WTC11 (cell line): ENCODE measurements at regions not wholly inside any gene's neighbourhood (a gene's known extent, or its start where the extent isn't known, plus 50 kb on each side); places are given as distances from the start of the nearest gene placed in this dataset.

Experiments
- ATAC-seq: fragments of 200-7000 bp; cut with Tn5 transposase; 2 replicates; pipeline ENCODE4 v1.10.0; 2021; ENCODE audit warnings: mild to moderate bottlenecking, moderate library complexity
- CTCF ChIA-PET: fragments of 300-600 bp; sonication (Branson Sonifier 250); formaldehyde crosslinking; loops from one replicate; lab custom pipeline; 2021; ENCODE audit warnings: antibody characterized with exemption; lab: Charles Lee
- POLR2A ChIA-PET: fragments of 350-600 bp; sonication (Branson Sonifier 250); formaldehyde crosslinking; loops from one replicate; lab custom pipeline; 2021; ENCODE audit warnings: antibody characterized with exemption; lab: Charles Lee
- DNase-seq: peaks from one replicate; pipeline ENCODE4 v3.0.0; 2021; ENCODE audit warnings: low spot score
- H3K27ac Mint-ChIP-seq: 2 replicates; pipeline ENCODE4 v1.8.0; 2021; ENCODE audit warnings: mixed read lengths
- H3K27me3 Mint-ChIP-seq: 2 replicates; pipeline ENCODE4 v1.8.0; 2021; ENCODE audit warnings: low read depth, mild to moderate bottlenecking, moderate library complexity, mixed read lengths
- H3K36me3 Mint-ChIP-seq: 2 replicates; pipeline ENCODE4 v1.8.0; 2021; ENCODE audit warnings: mixed read lengths
- H3K4me1 Mint-ChIP-seq: 2 replicates; pipeline ENCODE4 v1.8.0; 2022; ENCODE audit warnings: mixed read lengths
- H3K4me3 Mint-ChIP-seq: 2 replicates; pipeline ENCODE4 v1.8.0; 2021; ENCODE audit warnings: mild to moderate bottlenecking, moderate library complexity, mixed read lengths
- H3K9me3 Mint-ChIP-seq: 2 replicates; pipeline ENCODE4 v1.8.0; 2021; ENCODE audit warnings: mixed read lengths
- CREB1 ChIP-seq: sonication (generic); formaldehyde crosslinking; IDR thresholded peaks from 2 replicates; pipeline ENCODE4 v1.8.0; 2023; ENCODE audit warnings: mild to moderate bottlenecking, missing genetic modification reagents
- FOXJ3 ChIP-seq: sonication (generic); formaldehyde crosslinking; IDR thresholded peaks from 2 replicates; pipeline ENCODE4 v1.9.0; 2021; ENCODE audit warnings: missing genetic modification reagents, mild to moderate bottlenecking, borderline replicate concordance
- FOXP1 ChIP-seq: sonication (generic); formaldehyde crosslinking; IDR thresholded peaks from 2 replicates; pipeline ENCODE4 v1.8.0; 2022; ENCODE audit warnings: missing genetic modification reagents, mild to moderate bottlenecking, moderate library complexity, borderline replicate concordance
- GABPB1 ChIP-seq: sonication (generic); formaldehyde crosslinking; IDR thresholded peaks from 2 replicates; pipeline ENCODE4 v1.8.1; 2023; ENCODE audit warnings: mild to moderate bottlenecking, missing genetic modification reagents
- HMGA2 ChIP-seq: fragments of 250-450 bp; sonication (Bioruptor Pico); IDR thresholded peaks from 2 replicates; pipeline ENCODE4 v1.4.0; 2021; ENCODE audit warnings: mild to moderate bottlenecking, moderate library complexity
- JUN ChIP-seq: sonication (generic); formaldehyde crosslinking; IDR thresholded peaks from 2 replicates; pipeline ENCODE4 v1.8.0; 2023; ENCODE audit warnings: mild to moderate bottlenecking, missing genetic modification reagents
- MYBL2 ChIP-seq: sonication (generic); formaldehyde crosslinking; IDR thresholded peaks from 2 replicates; pipeline ENCODE4 v1.8.1; 2023; ENCODE audit warnings: mild to moderate bottlenecking, moderate library complexity, missing genetic modification reagents
- NR2C2 ChIP-seq: sonication (generic); formaldehyde crosslinking; IDR thresholded peaks from 2 replicates; pipeline ENCODE4 v1.8.0; 2022; ENCODE audit warnings: mild to moderate bottlenecking, missing genetic modification reagents
- NR3C1 ChIP-seq: sonication (generic); formaldehyde crosslinking; conservative IDR thresholded peaks from 2 replicates; pipeline ENCODE4 v1.8.1; 2023; ENCODE audit warnings: low read depth, mild to moderate bottlenecking, missing genetic modification reagents
- SMAD3 ChIP-seq: sonication (generic); formaldehyde crosslinking; IDR thresholded peaks from 2 replicates; pipeline ENCODE4 v1.8.0; 2022; ENCODE audit warnings: missing genetic modification reagents, mild to moderate bottlenecking, borderline replicate concordance
- TP53 ChIP-seq: sonication (generic); formaldehyde crosslinking; IDR thresholded peaks from 2 replicates; pipeline ENCODE4 v1.8.1; 2023; ENCODE audit warnings: mild to moderate bottlenecking, missing genetic modification reagents
- ZNF232 ChIP-seq: sonication (generic); formaldehyde crosslinking; IDR thresholded peaks from 2 replicates; pipeline ENCODE4 v1.8.0; 2022; ENCODE audit warnings: mild to moderate bottlenecking, missing genetic modification reagents
- ZNF416 ChIP-seq: fragments of 250-450 bp; sonication (Bioruptor Pico); IDR thresholded peaks from 2 replicates; pipeline ENCODE4 v1.9.0; 2021; ENCODE audit warnings: mild to moderate bottlenecking, inconsistent platforms
- TF ChIP-seq, protein P1 (sequence below): sonication (generic); formaldehyde crosslinking; IDR thresholded peaks from 2 replicates; pipeline ENCODE4 v1.8.1; 2023; ENCODE audit warnings: mild to moderate bottlenecking, missing genetic modification reagents, moderate library complexity
- TF ChIP-seq, protein P2 (sequence below): sonication (generic); formaldehyde crosslinking; IDR thresholded peaks from 2 replicates; pipeline ENCODE4 v1.8.1; 2023; ENCODE audit warnings: mild to moderate bottlenecking, missing genetic modification reagents, moderate library complexity
- TF ChIP-seq, protein P3 (sequence below): fragments of 200-600 bp; IDR thresholded peaks from 2 replicates; pipeline ENCODE4 v1.8.0; 2022; ENCODE audit warnings: antibody characterized with exemption
- TF ChIP-seq, protein P4 (sequence below): sonication (generic); formaldehyde crosslinking; IDR thresholded peaks from 2 replicates; pipeline ENCODE4 v1.8.1; 2023; ENCODE audit warnings: mild to moderate bottlenecking, missing genetic modification reagents
- TF ChIP-seq, protein P5 (sequence below): sonication (generic); formaldehyde crosslinking; IDR thresholded peaks from 2 replicates; pipeline ENCODE4 v1.8.1; 2022; ENCODE audit warnings: low read depth, mild to moderate bottlenecking, moderate library complexity, missing genetic modification reagents, borderline replicate concordance
- TF ChIP-seq, protein P6 (sequence below): sonication (generic); formaldehyde crosslinking; IDR thresholded peaks from 2 replicates; pipeline ENCODE4 v1.8.0; 2023; ENCODE audit warnings: missing genetic modification reagents, mild to moderate bottlenecking, borderline replicate concordance
- TF ChIP-seq, protein P7 (sequence below): sonication (generic); formaldehyde crosslinking; IDR thresholded peaks from 2 replicates; pipeline ENCODE4 v1.8.1; 2023; ENCODE audit warnings: mild to moderate bottlenecking, missing genetic modification reagents, borderline replicate concordance

DNA sequence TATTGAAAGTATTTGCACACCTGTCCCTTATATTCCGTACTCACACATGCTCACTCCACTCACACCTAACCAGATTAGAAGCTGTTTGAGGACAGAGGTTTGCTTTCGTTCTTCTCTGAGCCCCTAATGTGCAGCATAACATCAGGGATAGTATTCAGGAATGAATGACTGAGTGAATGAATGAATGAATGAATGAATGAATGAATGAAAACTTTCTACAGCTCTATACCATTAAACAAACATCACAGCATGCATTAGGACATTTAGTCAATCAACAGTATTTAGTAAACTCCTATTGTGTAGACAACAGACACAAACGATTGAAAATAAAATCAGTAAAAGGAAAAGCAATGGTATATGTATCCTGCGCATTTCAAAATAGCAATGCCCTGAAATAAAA is 212.7 kb downstream of the SHQ1 start:
- H3K4me3 Mint-ChIP-seq = no peak overlapping the region
- ATAC-seq (no peak), DNase-seq (no peak)
- H3K4me1 Mint-ChIP-seq = no peaks in the 10 kb centered on the region
- no peaks in the 10 kb centered on the region; the same call in 1 of the 2 replicates for H3K27me3 Mint-ChIP-seq
- H3K9me3 Mint-ChIP-seq = peaks cover 15% of the 10 kb centered on the region
- ChIA-PET CTCF (interaction anchor here (0.9 to 1.7 kb wide), 2 partner anchors 20 to 49 kb away, joined by 3 to 5 read pairs; no protein-coding TSS in a partner anchor), POLR2A (no interaction called here)
- peaks cover 11% of the 10 kb centered on the region; the same call in 1 of the 2 replicates for H3K36me3 Mint-ChIP-seq
- H3K27ac Mint-ChIP-seq = no peak overlapping the region
- TF ChIP-seq, protein P1, sequence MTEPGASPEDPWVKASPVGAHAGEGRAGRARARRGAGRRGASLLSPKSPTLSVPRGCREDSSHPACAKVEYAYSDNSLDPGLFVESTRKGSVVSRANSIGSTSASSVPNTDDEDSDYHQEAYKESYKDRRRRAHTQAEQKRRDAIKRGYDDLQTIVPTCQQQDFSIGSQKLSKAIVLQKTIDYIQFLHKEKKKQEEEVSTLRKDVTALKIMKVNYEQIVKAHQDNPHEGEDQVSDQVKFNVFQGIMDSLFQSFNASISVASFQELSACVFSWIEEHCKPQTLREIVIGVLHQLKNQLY (CRISPR knock-in tag) = no peak
- no peak for TF ChIP-seq MYBL2 (CRISPR knock-in tag)
- TF ChIP-seq, protein P2, sequence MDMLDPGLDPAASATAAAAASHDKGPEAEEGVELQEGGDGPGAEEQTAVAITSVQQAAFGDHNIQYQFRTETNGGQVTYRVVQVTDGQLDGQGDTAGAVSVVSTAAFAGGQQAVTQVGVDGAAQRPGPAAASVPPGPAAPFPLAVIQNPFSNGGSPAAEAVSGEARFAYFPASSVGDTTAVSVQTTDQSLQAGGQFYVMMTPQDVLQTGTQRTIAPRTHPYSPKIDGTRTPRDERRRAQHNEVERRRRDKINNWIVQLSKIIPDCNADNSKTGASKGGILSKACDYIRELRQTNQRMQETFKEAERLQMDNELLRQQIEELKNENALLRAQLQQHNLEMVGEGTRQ = no peak
- no peak for TF ChIP-seq GABPB1 (CRISPR knock-in tag)
- TF ChIP-seq, protein P3, sequence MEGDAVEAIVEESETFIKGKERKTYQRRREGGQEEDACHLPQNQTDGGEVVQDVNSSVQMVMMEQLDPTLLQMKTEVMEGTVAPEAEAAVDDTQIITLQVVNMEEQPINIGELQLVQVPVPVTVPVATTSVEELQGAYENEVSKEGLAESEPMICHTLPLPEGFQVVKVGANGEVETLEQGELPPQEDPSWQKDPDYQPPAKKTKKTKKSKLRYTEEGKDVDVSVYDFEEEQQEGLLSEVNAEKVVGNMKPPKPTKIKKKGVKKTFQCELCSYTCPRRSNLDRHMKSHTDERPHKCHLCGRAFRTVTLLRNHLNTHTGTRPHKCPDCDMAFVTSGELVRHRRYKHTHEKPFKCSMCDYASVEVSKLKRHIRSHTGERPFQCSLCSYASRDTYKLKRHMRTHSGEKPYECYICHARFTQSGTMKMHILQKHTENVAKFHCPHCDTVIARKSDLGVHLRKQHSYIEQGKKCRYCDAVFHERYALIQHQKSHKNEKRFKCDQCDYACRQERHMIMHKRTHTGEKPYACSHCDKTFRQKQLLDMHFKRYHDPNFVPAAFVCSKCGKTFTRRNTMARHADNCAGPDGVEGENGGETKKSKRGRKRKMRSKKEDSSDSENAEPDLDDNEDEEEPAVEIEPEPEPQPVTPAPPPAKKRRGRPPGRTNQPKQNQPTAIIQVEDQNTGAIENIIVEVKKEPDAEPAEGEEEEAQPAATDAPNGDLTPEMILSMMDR = no peak
- no peak for TF ChIP-seq CREB1 (CRISPR knock-in tag)
- TF ChIP-seq SMAD3 (CRISPR knock-in tag) = no peak
- TF ChIP-seq NR2C2 = no peak
- TF ChIP-seq JUN = no peak
- TF ChIP-seq ZNF416 (CRISPR knock-in tag) = no peak

DNA sequence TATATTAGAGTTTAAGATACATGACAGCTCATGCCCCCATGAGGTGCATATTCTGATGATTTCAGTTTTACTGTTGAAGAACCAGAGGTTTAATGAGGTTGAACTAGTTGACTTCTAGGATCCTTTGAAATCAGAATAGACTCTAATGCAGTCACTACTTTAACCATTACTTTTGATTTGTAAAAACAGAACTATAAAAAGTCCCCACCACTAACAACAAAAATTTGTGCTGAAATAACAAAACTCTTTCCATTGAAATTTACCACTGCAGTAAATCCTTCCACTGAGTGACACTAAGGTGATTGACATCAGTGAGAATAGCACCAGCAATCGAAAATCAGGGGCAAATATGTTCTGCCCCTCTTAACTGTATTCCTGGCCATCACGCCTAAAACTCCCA is 214.1 kb downstream of the SHQ1 start:
- peaks cover 11% of the 10 kb centered on the region; the same call in 1 of the 2 replicates for H3K36me3 Mint-ChIP-seq
- CTCF ChIA-PET = interaction anchor here (1.1 kb wide), 1 partner anchor 22 kb away, joined by 3 read pairs; no protein-coding TSS in a partner anchor
- TF ChIP-seq, protein P4, sequence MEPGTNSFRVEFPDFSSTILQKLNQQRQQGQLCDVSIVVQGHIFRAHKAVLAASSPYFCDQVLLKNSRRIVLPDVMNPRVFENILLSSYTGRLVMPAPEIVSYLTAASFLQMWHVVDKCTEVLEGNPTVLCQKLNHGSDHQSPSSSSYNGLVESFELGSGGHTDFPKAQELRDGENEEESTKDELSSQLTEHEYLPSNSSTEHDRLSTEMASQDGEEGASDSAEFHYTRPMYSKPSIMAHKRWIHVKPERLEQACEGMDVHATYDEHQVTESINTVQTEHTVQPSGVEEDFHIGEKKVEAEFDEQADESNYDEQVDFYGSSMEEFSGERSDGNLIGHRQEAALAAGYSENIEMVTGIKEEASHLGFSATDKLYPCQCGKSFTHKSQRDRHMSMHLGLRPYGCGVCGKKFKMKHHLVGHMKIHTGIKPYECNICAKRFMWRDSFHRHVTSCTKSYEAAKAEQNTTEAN (CRISPR knock-in tag) = no peak
- TF ChIP-seq, protein P5, sequence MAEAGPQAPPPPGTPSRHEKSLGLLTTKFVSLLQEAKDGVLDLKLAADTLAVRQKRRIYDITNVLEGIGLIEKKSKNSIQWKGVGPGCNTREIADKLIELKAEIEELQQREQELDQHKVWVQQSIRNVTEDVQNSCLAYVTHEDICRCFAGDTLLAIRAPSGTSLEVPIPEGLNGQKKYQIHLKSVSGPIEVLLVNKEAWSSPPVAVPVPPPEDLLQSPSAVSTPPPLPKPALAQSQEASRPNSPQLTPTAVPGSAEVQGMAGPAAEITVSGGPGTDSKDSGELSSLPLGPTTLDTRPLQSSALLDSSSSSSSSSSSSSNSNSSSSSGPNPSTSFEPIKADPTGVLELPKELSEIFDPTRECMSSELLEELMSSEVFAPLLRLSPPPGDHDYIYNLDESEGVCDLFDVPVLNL (CRISPR knock-in tag) = no peak
- TF ChIP-seq ZNF232 (no peak), FOXJ3 (CRISPR knock-in tag) (no peak), FOXP1 (CRISPR knock-in tag) (no peak), HMGA2 (CRISPR knock-in tag) (no peak), NR3C1 (CRISPR knock-in tag) (no peak), TP53 (no peak)
- TF ChIP-seq, protein P6, sequence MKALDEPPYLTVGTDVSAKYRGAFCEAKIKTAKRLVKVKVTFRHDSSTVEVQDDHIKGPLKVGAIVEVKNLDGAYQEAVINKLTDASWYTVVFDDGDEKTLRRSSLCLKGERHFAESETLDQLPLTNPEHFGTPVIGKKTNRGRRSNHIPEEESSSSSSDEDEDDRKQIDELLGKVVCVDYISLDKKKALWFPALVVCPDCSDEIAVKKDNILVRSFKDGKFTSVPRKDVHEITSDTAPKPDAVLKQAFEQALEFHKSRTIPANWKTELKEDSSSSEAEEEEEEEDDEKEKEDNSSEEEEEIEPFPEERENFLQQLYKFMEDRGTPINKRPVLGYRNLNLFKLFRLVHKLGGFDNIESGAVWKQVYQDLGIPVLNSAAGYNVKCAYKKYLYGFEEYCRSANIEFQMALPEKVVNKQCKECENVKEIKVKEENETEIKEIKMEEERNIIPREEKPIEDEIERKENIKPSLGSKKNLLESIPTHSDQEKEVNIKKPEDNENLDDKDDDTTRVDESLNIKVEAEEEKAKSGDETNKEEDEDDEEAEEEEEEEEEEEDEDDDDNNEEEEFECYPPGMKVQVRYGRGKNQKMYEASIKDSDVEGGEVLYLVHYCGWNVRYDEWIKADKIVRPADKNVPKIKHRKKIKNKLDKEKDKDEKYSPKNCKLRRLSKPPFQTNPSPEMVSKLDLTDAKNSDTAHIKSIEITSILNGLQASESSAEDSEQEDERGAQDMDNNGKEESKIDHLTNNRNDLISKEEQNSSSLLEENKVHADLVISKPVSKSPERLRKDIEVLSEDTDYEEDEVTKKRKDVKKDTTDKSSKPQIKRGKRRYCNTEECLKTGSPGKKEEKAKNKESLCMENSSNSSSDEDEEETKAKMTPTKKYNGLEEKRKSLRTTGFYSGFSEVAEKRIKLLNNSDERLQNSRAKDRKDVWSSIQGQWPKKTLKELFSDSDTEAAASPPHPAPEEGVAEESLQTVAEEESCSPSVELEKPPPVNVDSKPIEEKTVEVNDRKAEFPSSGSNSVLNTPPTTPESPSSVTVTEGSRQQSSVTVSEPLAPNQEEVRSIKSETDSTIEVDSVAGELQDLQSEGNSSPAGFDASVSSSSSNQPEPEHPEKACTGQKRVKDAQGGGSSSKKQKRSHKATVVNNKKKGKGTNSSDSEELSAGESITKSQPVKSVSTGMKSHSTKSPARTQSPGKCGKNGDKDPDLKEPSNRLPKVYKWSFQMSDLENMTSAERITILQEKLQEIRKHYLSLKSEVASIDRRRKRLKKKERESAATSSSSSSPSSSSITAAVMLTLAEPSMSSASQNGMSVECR (CRISPR knock-in tag) = no peak
- TF ChIP-seq, protein P7, sequence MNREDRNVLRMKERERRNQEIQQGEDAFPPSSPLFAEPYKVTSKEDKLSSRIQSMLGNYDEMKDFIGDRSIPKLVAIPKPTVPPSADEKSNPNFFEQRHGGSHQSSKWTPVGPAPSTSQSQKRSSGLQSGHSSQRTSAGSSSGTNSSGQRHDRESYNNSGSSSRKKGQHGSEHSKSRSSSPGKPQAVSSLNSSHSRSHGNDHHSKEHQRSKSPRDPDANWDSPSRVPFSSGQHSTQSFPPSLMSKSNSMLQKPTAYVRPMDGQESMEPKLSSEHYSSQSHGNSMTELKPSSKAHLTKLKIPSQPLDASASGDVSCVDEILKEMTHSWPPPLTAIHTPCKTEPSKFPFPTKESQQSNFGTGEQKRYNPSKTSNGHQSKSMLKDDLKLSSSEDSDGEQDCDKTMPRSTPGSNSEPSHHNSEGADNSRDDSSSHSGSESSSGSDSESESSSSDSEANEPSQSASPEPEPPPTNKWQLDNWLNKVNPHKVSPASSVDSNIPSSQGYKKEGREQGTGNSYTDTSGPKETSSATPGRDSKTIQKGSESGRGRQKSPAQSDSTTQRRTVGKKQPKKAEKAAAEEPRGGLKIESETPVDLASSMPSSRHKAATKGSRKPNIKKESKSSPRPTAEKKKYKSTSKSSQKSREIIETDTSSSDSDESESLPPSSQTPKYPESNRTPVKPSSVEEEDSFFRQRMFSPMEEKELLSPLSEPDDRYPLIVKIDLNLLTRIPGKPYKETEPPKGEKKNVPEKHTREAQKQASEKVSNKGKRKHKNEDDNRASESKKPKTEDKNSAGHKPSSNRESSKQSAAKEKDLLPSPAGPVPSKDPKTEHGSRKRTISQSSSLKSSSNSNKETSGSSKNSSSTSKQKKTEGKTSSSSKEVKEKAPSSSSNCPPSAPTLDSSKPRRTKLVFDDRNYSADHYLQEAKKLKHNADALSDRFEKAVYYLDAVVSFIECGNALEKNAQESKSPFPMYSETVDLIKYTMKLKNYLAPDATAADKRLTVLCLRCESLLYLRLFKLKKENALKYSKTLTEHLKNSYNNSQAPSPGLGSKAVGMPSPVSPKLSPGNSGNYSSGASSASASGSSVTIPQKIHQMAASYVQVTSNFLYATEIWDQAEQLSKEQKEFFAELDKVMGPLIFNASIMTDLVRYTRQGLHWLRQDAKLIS = no peak
- TF ChIP-seq, protein P1 (CRISPR knock-in tag) = no peak

More for the DNA sequence above, 214.1 kb downstream of the SHQ1 start:
- peaks cover 2% of the 10 kb centered on the region for H3K4me1 Mint-ChIP-seq
- POLR2A ChIA-PET = no interaction called here
- H3K27me3 Mint-ChIP-seq = no peaks in the 10 kb centered on the region; the same call in 1 of the 2 replicates
- H3K27ac Mint-ChIP-seq = no peak overlapping the region
- H3K9me3 Mint-ChIP-seq = peaks cover 15% of the 10 kb centered on the region
- no peak overlapping the region for H3K4me3 Mint-ChIP-seq
- DNase-seq (no peak), ATAC-seq (no peak)
